Osteocyte (in vitro differentiated cells): ENCODE measurements at regions not wholly inside any gene's neighbourhood (a gene's known extent, or its start where the extent isn't known, plus 50 kb on each side); places are given as distances from the start of the nearest gene placed in this dataset.
"Not testable (repeated sequence)": the region's sequence is repeated elsewhere in the genome, so short reads cannot be mapped to it uniquely, and the experiment has no call there.

Experiments
- DNase-seq: peaks from one replicate; pipeline ENCODE4 v3.0.0; 2021; ENCODE audit warnings: mixed read lengths; ENCODE audit not compliant: unreplicated experiment; ENCODE audit errors: extremely low spot score
- H3K27ac Mint-ChIP-seq: one replicate; pipeline ENCODE4 v1.8.0; 2021; ENCODE audit warnings: mild to moderate bottlenecking, mixed read lengths; ENCODE audit not compliant: unreplicated experiment
- H3K27me3 Mint-ChIP-seq: one replicate; pipeline ENCODE4 v1.8.0; 2021; ENCODE audit warnings: mixed read lengths; ENCODE audit not compliant: unreplicated experiment
- H3K36me3 Mint-ChIP-seq: one replicate; pipeline ENCODE4 v1.8.0; 2021; ENCODE audit warnings: mixed read lengths; ENCODE audit not compliant: unreplicated experiment
- H3K4me1 Mint-ChIP-seq: one replicate; pipeline ENCODE4 v1.8.0; 2021; ENCODE audit warnings: mixed read lengths; ENCODE audit not compliant: unreplicated experiment
- H3K4me3 Mint-ChIP-seq: one replicate; pipeline ENCODE4 v1.8.0; 2021; ENCODE audit warnings: mild to moderate bottlenecking, moderate library complexity, mixed read lengths; ENCODE audit not compliant: unreplicated experiment
- H3K9me3 Mint-ChIP-seq: one replicate; pipeline ENCODE4 v1.8.0; 2021; ENCODE audit warnings: mixed read lengths; ENCODE audit not compliant: unreplicated experiment
- CTCF ChIP-seq: fragments of 200-600 bp; sonication (generic); IDR thresholded peaks from 2 replicates; pipeline ENCODE4 v1.5.0; 2021; ENCODE audit warnings: antibody characterized with exemption, mild to moderate bottlenecking, moderate library complexity

DNA sequence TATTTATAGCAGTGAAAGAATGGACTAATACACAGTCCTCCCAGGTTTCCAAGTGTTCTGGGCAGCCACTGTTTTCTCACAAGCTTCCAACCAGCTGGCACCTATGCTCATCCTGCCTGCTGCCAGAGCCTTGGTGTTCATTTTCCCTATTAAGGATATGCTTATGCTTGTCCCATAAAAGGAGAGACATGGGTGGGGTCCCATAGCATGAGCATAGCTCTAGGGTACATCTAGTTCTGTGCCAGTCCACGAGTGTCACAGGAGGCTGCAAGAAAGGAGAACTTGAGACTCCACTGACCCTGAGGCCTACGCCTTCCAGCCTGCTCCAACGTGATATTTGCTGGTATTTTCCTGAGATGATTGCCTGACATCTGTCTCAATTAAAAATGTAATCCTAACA lies 192.4 kb upstream of the PTGFR start:
- H3K27me3 Mint-ChIP-seq: peaks cover 24% of the 10 kb centered on the region
- no peaks in the 10 kb centered on the region for H3K36me3 Mint-ChIP-seq
- no peak overlapping the region for H3K27ac Mint-ChIP-seq
- peaks cover 4% of the 10 kb centered on the region for H3K4me1 Mint-ChIP-seq
- no peak overlapping the region for H3K4me3 Mint-ChIP-seq
- H3K9me3 Mint-ChIP-seq: no peaks in the 10 kb centered on the region
- no peak for DNase-seq
- TF ChIP-seq CTCF: no peak

DNA sequence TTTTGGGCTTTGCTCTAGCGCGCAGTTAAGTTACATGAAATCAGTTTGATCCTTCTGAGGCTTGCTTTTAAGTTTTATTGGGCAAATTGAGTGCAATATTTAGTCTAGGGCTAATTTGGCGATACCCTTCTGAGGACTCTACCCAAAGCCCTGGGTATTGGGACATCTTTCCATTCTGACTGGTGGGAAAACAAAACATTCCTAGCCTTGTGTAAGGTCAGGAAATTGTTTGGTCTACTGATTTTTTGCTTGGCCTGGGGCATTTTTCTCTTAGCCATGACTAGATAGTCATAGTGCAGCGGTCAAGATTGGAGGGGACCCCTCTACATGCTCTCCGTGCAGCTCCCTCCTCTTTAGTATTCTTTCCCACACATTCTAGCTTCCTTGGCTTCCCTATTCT lies 189.6 kb upstream of the PTGFR start:
- DNase-seq: no peak
- H3K27ac Mint-ChIP-seq: no peak overlapping the region
- H3K4me1 Mint-ChIP-seq: peaks cover 4% of the 10 kb centered on the region
- no peak for TF ChIP-seq CTCF
- no peak overlapping the region for H3K4me3 Mint-ChIP-seq
- peaks cover 21% of the 10 kb centered on the region for H3K27me3 Mint-ChIP-seq
- H3K9me3 Mint-ChIP-seq: no peaks in the 10 kb centered on the region
- no peaks in the 10 kb centered on the region for H3K36me3 Mint-ChIP-seq

GRCh38 chr1:78303620-78304019 lies 187.2 kb upstream of the PTGFR start:
- Mint-ChIP-seq H3K4me1 (peaks cover 4% of the 10 kb centered on the region), H3K27ac (no peak overlapping the region), H3K4me3 (no peak overlapping the region), H3K27me3 (peaks cover 18% of the 10 kb centered on the region), H3K36me3 (no peaks in the 10 kb centered on the region), H3K9me3 (no peaks in the 10 kb centered on the region)
- DNase-seq: no peak
- TF ChIP-seq CTCF: no peak

GRCh38 chr1:78304341-78304740 lies 186.4 kb upstream of the PTGFR start:
- no peak overlapping the region for H3K4me3 Mint-ChIP-seq
- peaks cover 22% of the 10 kb centered on the region for H3K27me3 Mint-ChIP-seq
- TF ChIP-seq CTCF: no peak
- H3K36me3 Mint-ChIP-seq: no peaks in the 10 kb centered on the region
- H3K27ac Mint-ChIP-seq: no peak overlapping the region
- no peaks in the 10 kb centered on the region for H3K9me3 Mint-ChIP-seq
- peaks cover 4% of the 10 kb centered on the region for H3K4me1 Mint-ChIP-seq
- DNase-seq: no peak

GRCh38 chr1:78304761-78305160 lies 186.0 kb upstream of the PTGFR start:
- TF ChIP-seq CTCF: no peak
- H3K4me3 Mint-ChIP-seq: no peak overlapping the region
- H3K4me1 Mint-ChIP-seq: peaks cover 4% of the 10 kb centered on the region
- no peaks in the 10 kb centered on the region for H3K9me3 Mint-ChIP-seq
- H3K27me3 Mint-ChIP-seq: peaks cover 26% of the 10 kb centered on the region
- no peak for DNase-seq
- no peak overlapping the region for H3K27ac Mint-ChIP-seq
- no peaks in the 10 kb centered on the region for H3K36me3 Mint-ChIP-seq

DNA sequence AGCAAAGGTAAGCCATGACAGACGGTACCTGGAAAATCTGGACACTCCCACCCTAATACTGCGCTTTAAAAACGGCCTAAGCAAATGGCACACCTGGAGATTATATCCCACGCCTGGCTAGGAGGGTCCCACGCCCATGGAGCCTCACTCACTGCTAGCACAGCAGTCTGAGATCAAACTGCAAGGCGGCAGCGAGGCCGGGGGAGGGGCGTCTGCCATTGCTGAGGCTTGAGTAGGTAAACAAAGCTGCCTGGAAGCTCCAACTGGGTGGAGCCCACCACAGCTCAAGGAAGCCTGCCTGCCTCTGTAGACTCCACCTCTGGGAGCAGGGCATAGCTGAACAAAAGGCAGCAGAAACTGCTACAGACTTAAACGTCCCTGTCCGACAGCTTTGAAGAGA lies 180.5 kb upstream of the PTGFR start:
- not testable (repeated sequence) for H3K36me3 Mint-ChIP-seq, H3K9me3 Mint-ChIP-seq, H3K4me3 Mint-ChIP-seq, DNase-seq, H3K27ac Mint-ChIP-seq, H3K4me1 Mint-ChIP-seq
- H3K27me3 Mint-ChIP-seq: peaks cover 49% of the 10 kb centered on the region
